ENCODE measurements at regions not wholly inside any gene's neighbourhood (a gene's known extent, or its start where the extent isn't known, plus 50 kb on each side); places are given as distances from the start of the nearest gene placed in this dataset.
"Not testable (repeated sequence)": the region's sequence is repeated elsewhere in the genome, so short reads cannot be mapped to it uniquely, and the experiment has no call there.

DNA sequence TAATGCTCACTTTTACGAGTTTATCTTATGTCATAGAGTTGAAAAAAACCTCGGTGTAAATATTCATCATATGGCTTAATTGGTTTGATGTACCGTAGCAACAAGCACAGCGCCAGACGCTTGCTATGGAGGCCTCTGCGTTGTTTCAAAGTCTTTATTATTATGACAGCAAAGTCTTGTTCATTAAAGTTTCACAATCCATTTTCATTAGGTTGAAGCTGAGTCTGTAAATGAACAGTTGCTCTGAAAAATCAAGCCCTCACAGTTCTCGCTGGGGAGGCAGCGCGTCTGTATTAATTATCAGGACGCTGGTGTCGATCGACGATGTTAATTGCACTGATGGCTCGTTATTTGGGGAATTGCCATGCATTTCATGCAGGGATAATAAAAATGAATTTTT lies 185.6 kb downstream of the INSC start:
- DNase-seq: no peak

DNA sequence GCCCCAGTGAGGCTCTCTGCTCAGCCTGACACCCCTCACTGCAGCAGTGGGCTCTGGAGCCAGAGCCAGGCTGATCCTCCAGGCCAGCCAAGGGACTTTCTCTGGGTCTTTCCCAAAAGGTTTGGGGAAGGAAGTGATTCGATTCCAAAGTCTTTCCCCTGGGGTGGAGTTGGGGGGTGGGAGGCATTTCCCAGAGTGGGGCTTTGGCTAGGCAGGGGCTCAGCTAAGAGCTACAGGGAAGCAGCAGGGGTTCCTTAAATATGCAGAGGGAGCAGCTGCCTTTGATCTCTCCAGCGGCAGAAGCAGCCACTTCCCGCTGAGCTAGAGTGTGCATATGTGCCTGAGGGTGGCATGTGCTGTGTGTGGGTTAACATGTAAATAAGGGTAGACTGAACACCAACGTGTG lies 192.9 kb downstream of the INSC start:
- no peak for DNase-seq

DNA sequence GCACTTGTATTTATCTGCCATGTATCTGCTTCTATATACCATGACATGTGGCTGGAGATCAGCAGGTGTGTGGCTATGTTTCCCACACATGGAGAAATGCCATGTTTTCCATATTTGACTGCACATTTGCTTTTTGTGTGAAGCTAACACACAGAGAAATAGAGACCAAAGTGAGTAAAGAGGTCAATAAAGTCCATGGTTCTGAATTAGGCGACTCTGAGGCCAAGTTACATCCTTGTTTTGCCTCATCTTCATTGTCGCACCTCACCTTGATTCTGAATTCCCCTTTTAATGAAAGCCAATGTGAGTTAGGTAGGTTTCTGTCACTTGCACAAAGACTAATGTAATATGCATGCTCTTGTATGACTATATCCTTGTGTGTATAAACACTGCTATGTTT lies 194.1 kb downstream of the INSC start:
- DNase-seq: no peak

DNA sequence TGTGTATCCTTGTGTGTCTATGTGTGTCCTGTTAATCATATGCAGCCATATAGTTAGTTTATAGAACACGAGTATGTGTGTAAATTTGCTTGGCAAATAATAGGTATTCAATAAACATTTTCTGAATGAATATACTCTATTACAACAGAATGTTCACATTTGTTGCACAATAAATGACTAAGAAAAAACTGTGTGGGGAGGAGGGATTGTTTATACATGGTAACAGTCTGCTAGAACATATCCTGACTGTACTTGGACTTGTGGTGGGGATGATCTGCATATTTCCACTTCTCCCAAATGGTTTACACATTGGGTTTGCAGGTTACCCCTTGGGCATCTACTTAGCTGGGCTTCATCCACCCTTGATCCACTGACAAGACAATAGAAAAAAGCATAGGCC lies 194.6 kb downstream of the INSC start:
- DNase-seq: no peak

DNA sequence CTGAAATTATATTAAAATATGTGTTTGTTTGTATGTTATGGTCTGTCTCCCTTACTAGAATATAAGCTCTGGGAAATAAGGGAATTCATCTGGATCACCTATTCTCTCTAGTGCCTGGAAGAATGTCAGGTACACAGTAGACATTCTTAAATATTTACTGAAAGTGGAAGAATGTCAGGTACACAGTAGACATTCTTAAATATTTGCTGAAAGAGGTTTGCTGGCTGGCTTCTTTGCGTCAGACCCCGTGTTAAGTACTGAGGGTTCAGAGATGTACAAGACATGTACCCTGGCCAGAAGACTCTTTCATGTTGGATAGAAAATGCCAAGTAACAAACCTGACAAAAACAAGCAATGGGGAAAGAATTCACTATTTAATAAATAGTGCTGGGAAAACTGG lies 199.1 kb downstream of the INSC start:
- DNase-seq: no peak

DNA sequence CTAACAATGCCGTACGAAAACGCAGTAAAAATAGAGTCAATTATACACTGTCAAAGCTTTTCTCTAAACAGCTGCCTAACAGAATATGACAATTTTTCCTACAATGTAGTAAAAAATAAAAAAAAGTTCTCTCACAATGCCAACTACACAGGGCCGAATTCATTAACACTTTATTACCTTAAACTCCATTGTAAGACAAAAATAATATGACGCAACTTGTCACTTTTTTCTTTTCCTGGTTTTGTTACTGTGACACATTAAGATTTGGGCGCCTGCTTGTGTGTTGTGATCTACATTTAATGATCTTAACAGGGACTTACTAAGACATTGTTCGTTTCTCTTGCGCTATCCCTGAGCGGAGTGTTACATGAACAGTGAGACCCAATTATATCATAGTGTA lies 204.1 kb downstream of the INSC start:
- DNase-seq: no peak

DNA sequence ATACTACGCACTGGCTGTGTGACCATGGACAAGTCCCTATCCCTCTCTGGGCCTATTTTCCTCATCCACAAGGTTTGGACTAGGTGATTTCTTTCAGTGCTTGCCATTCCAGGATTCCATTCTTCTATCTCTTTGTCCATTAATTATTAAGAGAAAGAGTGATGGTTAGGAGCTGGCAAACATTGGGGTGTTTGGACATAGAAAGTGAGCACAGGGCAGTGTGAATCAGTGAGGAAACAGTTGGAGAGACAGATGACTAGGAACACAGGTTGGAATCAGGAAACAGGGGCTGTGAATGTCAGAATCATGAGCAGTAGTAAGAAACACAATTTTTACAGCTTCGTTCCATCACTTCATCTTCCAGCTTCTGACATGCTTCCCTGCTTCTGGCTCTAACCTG lies 211.8 kb downstream of the INSC start:
- no peak for DNase-seq

DNA sequence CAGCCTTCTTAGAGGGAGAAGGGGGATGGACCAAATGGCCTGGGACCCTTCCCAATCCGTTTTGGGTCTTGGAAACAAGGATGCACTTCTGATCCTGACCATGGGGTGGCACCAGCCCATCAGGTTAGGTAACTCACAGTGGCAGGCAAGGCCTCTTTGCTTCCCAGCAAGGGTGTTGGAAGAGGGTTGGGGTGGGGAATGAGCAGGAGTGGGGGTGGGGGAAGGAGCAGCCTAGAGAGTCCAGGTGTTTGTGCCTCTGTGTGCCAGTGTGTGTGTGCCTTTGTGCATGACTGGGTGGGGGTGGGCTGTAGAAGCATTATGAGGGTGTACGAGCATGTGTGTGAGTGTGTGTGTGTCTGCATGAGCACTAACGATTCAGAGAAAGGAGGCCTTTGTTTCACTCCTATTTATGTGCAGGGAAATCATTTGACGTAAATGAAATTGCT lies 213.1 kb downstream of the INSC start:
- DNase-seq: no peak

DNA sequence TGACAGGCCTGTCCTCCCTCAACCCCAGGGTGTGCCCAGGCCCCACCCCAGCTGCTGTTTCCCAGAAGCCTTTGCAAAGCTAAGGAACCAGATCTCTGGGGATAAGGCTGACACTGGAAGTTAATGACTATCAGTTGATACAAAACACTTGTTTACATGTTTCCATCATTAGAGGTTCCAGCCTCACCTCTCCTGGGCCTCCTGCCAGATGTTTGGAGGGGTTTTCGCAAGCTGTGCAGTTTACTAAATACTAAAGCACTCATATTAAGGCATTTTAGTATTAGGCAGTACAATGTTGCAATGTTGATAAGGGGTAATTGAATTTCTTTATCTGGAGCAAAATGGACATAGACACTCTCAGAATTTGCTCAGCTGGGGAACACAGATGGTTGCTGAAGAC lies 218.7 kb downstream of the INSC start:
- no peak for DNase-seq

DNA sequence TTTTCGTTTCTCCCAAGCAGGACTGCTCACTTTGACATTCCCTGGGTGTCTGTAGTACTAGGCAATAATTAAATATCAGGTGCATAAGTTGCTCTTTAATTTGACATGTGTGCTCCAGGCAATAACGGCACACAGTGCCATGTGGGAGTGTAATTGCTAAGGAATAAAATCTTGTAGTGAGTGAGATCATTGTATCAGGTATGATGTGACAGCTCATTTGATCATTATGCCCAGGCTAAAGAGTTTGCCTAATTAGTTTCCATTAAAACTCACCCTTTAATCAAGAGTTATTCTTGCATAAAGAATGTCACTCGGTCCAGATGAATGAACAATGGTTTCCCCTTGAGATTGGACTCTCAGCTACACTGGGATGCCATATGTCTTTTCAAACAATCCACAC lies 220.0 kb downstream of the INSC start:
- no peak for DNase-seq

DNA sequence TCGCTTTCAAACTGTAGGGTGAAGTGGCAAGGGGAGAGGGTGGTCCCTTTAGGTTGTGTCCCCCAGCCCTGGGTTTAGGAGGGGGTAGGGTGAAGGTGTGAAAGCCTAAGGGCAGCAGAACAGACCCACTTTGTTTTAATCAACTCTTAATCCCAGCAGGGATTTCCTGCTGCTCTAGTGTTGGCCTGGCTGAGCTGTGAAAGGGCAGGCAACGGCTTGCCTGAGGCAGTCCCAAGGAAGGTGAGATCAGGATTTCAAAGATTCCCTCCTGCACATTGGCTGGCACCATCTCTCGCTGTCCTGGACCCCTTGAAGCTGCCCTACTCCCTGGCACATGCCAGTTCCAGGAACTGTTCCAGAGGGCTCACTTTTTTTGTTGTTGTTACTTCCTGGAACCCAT lies 221.3 kb downstream of the INSC start:
- no peak for DNase-seq

DNA sequence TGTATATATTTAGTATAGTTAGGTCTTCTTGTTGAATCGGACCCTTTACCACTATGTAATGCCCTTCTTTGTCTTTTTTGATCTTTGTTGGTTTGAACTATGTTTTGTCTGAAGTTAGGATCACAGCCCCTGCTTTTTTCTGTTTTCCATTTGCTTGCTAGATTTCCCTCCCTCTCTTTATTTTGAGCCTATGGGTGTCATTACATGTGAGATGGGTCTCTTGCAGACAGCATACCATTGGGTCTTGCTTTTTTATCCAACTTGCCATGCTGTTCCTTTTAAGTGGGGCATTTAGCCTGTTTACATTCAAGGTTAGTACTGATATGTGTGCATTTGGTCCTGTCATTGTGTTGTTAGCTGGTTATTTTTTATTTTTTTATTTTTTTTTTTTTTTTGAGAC lies 224.6 kb downstream of the INSC start:
- no peak for DNase-seq

DNA sequence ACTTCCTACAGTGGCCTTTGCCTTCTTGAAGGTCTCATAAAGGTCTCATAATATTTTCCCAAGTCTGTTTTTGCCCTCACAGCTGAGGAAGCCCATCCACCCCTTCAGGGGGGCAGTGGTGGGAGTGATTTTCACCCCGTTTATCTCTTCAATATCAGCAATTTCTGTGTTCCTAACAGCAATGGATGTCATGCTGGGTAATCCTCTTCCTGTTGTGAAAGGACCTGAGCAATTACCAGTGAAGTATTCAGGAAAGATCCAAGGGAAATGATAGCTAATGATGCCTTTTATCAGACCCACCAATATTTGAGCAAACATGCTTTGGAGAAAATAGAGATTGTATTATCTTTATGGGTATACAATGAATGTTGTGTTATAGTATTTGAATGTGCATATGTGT lies 226.9 kb downstream of the INSC start:
- no peak for DNase-seq

DNA sequence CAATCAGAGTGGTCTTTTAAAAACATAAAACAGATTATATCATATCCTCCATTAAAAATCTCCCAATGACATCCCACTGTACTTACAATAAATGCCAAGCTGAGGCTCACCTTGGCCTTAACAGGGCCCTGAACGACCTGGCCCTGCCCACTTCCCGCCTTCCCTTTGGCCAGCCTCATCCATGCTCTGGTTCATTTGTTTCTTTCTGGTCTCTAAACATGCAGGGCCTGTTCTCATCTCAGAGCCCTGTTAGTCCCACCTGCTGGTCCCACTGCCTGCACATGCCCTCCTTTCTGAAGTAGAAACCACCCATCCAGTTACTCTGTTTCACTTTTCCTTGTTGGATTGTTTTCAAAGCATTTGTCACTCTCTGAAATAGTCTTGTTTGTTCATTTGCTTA lies 227.4 kb downstream of the INSC start:
- no peak for DNase-seq

DNA sequence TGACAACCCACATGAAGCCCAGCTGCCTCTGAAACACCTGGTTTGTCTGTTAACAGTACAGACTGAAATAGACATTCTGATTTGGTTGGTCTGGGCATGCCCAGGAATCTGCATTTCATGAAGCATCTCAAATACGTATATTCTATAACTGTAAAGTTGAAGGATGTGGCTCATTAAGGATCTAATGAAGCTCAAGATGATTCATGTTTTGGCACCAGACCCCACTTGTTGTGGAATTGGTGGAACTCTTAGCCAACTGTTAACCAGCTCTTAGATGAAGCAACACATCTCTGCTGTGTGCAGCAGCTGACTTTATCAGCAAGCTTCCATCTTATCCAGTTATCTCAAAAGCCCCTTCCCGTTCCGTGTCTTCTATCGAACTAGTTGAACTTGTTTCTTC lies 232.2 kb downstream of the INSC start:
- DNase-seq: no peak

DNA sequence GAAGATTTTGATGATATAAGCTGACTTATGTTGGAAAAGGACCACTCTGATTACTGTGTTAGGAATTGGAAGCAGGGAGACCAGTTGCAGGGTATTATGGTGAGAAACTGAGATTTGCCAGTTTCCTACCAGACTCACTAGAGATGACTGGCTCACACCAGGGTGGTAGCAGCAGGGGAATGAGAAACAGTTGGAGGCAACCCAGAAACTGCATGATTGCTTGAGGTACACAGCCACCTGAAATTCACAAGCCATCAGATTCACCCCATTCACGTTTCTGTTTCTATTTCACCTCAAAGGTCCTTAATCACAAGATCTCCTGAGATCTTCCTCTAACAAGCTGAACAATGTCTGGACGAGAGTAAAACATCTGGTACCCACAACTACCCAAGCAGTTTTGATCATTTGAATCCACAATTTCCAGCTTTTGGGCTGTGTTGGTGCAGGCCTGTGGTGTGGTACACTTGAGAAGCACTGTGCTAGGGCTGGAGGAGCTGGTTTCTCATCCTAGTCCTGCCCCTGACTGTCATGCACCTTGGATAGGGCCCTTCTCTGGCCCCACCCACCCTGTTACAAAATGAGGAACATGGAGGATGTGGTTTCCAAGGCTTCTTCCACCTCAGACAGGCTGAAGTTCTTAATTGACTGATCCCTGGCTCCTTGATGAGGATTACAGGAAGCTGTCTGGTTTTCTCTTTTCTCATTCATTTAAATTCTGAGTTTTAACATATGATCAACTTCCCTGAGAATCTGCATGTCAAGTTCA lies 233.4 kb downstream of the INSC start:
- DNase-seq: no peak

DNA sequence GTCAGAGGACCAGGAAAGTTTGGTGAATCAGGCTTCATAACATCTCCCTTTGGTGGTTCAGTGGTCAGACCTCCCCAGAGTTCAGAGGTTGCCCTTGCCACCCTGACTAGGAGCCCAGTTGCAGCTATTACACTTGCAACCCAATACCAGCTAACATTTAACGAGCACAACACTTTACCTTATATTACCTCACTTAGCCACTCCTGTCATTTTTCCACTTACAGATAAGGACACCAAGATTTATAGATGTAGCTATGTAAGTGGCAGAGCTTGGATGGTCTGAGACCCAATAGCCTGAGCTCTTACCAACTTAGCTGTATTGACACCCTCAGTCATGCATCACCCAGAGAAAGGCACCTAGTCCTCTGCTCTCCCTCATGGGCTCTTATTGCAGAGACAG lies 234.7 kb downstream of the INSC start:
- no peak for DNase-seq

DNA sequence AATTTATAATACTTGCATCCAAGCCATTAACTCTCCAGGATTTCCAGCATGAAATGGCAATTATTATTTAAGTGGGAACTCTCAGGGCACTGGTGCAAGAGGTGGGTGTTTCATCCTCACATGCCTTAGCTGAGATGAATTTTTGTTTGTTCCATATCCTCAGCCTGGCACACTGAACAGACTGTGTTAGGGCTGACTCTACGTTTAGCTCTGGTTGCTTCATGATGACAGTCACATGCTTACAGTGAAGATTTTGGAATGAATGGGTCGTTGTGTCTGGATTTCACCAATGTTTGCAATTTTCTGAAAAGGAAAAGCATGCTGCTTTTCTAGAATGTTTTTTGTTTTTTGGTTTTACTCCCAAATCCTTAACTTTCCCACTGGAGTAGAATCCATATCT lies 246.6 kb downstream of the INSC start:
- DNase-seq: no peak

DNA sequence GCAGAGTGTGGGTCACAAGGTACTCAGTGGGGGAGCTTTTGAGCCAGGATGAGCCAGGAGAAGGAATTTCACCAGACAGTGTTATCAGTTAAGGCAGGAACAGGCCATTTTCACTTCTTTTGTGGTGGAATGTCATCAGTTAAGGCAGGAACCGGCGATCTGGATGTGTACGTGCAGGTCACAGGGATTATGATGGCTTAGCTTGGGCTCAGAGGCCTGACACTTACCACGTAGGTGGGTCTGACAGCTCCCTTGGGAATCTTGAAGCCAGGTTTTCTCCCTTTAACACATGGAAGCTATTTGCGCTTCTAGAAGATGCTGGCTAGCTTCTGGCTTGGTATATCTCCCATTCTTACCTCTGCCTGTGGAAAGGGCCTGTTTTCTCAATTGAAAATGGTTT lies 250.6 kb downstream of the INSC start:
- DNase-seq: not testable (repeated sequence)

DNA sequence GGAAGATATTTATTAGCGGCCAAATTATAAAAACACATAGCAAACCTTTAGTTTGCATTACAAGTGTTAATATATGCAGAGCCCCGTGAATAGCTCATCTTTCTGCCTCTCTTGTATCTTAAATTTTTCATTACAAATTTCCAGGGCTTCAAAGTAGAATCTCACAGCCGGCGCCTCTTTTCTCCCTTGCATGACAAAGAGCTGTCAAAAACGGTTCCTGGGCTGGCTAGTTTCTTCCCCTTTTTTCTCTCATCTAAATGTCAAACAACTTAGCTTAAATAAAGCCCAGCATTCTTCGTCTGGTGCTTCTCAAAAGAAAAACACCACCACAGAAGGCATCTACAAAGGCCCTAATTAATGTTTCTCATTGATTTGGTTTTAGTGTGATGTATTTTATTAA lies 253.0 kb downstream of the INSC start:
- DNase-seq: no peak

DNA sequence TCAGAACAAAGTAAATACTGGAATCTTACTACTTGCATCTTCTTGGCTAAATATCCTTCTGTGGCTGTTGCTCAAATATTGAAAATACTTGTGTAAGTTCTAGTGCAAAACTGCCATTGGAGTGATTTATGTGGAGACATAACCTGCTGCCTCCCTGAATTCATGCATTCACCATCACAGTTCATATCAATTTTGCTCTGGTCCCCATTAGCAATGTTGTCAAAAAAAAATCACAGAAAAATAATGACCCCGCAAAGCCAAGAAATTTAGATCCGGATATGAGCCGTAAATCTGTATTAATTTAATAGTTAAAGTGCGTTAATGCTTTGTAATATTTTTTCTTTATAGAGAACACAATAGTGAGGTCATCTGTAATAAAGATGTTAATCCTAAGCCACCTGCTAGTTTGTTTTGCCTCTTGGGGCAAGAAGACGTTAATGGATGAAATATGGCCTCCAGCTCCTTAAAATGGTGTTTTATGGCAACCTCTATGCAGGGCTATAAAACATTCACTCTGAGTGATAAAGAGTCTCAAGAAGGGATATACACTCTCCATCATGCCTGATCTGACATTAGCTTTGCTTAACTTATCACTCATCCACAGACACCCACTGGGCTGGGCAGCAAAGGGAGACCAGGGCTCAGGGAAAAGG lies 255.9 kb downstream of the INSC start:
- no peak for DNase-seq

DNA sequence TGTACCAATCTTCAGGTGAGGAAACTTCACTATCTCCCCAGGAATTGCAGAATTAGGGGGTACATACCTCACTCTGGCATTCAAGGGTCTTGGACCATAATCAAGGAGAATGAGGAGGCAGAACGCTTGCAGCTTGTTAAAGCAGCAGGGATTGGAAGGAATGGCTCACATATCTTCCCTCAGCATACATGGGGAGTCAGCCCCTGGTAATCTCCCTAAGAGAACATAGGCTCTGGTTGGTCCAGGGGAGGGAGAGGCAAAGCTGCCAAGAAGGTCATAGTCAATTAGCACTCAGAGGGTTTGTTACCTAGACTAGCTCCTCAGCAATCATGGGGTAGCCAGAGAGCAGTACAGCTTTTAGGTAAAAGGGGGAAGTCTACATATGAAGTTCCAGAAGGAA lies 256.8 kb downstream of the INSC start:
- no peak for DNase-seq

DNA sequence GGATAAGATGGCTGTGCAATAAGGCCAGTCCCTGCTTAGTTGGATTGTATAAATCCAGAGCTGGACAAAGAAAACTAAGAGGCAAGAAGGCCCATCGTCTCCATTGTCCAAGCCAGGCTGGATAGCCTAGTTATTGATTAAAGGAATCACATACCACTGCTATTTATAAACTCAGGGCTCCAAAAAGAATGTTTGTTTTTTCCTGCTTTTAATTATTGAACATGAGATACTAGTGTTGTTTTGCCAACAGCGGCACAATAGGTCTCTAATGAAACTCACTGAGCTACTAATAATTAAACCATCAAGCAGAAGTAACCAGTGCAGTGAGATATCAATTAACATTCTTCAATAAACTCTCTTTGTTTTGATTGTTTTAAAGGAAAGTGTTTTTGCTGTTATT lies 259.7 kb downstream of the INSC start:
- DNase-seq: no peak

DNA sequence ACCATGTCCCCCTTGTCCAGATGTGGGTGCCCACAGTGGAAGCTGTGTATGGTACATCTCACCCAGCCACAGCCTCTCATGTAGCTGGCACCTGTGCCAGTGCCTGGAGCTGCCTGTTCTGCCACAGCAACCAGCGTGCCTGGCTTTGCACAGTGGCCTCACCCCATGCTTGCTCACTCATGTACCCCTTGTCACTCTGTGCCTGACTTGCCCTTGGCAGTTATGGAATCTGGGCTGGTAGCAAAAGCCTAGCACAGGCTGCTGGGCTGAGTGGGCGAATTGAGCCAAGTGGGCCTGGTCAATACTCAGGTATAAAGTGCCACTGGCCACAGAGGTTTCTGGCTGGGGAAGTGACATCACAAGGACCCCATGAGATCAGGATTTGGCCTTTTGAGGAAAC lies 264.2 kb downstream of the INSC start:
- DNase-seq: no peak

DNA sequence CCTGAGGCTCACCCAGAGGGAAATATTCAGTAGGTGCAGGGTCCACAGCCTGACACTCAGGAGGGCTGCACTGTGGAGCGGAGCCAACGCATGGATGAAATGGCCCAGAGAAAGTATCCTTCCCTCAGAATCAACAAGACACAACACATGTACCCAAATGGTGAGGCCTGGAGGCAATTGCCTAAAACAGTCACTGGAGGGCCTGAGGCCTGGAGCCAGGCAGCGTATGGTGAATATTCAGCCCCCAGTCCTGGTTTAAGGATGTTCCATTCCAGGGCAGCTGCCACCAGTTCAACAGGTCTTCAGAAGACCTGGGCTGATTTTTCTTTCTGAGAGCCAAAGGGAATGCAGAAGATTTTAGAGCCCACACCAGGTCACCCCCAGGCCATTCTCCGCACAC lies 264.8 kb downstream of the INSC start:
- no peak for DNase-seq
